Panc1 (cell line): ENCODE measurements at regions not wholly inside any gene's neighbourhood (a gene's known extent, or its start where the extent isn't known, plus 50 kb on each side); places are given as distances from the start of the nearest gene placed in this dataset.

Experiments used
- ATAC-seq: fragments of 200-7000 bp; cut with Tn5 transposase; 2 replicates; pipeline ENCODE4 v1.9.1; 2020; ENCODE audit warnings: mild to moderate bottlenecking, moderate library complexity
- BruUV-seq: library from RNA; stranded (reverse); fragments of 400-500 nt; replicated peaks from 2 replicates; lab custom pipeline; 2021; lab: Mats Ljungman, UMichigan
- CTCF ChIA-PET: fragments of 300-600 bp; sonication (Branson Sonifier 250); formaldehyde crosslinking; loops from one replicate; lab custom pipeline; 2022; ENCODE audit warnings: antibody characterized with exemption; lab: Charles Lee
- POLR2A ChIA-PET: fragments of 300-600 bp; sonication (Branson Sonifier 250); formaldehyde crosslinking; loops from one replicate; lab custom pipeline; 2022; ENCODE audit warnings: antibody characterized with exemption; lab: Charles Lee
- DNase-seq: peaks from one replicate; pipeline ENCODE4 v3.0.0-alpha.2; 2010; ENCODE audit warnings: low read depth, low spot score
- H3K27ac ChIP-seq: 2 replicates; pipeline ENCODE4 v1.5.1; 2011; ENCODE audit warnings: mild to moderate bottlenecking, low read length, inconsistent platforms
- H3K27me3 ChIP-seq: fragments of 200-500 bp; sonication (Bioruptor generic); 2 replicates; pipeline ENCODE4 v1.6.0; 2014; ENCODE audit warnings: low read length, inconsistent platforms; ENCODE audit not compliant: control insufficient read depth, insufficient read depth
- H3K36me3 ChIP-seq: fragments of 200-500 bp; sonication (Bioruptor generic); 2 replicates; pipeline ENCODE4 v1.5.1; 2014; ENCODE audit warnings: inconsistent platforms, mild to moderate bottlenecking, low read length, moderate library complexity; ENCODE audit not compliant: control insufficient read depth, insufficient read depth
- H3K4me1 ChIP-seq: 2 replicates; pipeline ENCODE4 v1.5.1; 2011; ENCODE audit warnings: inconsistent platforms, mild to moderate bottlenecking, low read length, moderate library complexity; ENCODE audit not compliant: control insufficient read depth, insufficient read depth
- H3K4me3 ChIP-seq, 2 experiments: 2 replicates each; pipeline ENCODE4 v1.5.1; 2011 to 2012; ENCODE audit warnings: low read depth in 2 of 2, low read length in 2 of 2, mild to moderate bottlenecking in 2 of 2, inconsistent platforms in 1 of 2, moderate library complexity in 1 of 2
- H3K9me3 ChIP-seq: fragments of 200-500 bp; sonication (Bioruptor generic); 2 replicates; pipeline ENCODE4 v1.5.1; 2014; ENCODE audit warnings: low read depth, mild to moderate bottlenecking, inconsistent platforms, low read length, moderate library complexity; ENCODE audit not compliant: control insufficient read depth, insufficient read depth
- CTCF ChIP-seq: fragments of 450-650 bp; IDR thresholded peaks from 2 replicates; pipeline ENCODE4 v1.5.1; 2017; ENCODE audit warnings: mild to moderate bottlenecking
- POLR2AphosphoS5 ChIP-seq: IDR thresholded peaks from 2 replicates; pipeline ENCODE4 v1.6.1; 2012; ENCODE audit warnings: mild to moderate bottlenecking, low read depth, low read length, moderate library complexity
- REST ChIP-seq, 2 experiments: IDR thresholded peaks; 2 replicates each; pipeline ENCODE4 v1.6.1; 2011 to 2012; ENCODE audit warnings: low read depth in 2 of 2, control low read depth in 1 of 2, low read length in 1 of 2, mild to moderate bottlenecking in 1 of 2, moderate library complexity in 1 of 2; ENCODE audit not compliant: insufficient read depth in 1 of 2
- SIN3A ChIP-seq: IDR thresholded peaks from 2 replicates; pipeline ENCODE4 v1.6.1; 2012; ENCODE audit warnings: low read depth, mild to moderate bottlenecking, low read length, moderate library complexity, borderline replicate concordance; ENCODE audit not compliant: insufficient read depth
- TCF7L2 ChIP-seq: IDR thresholded peaks from 2 replicates; pipeline ENCODE4 v1.6.1; 2011; ENCODE audit warnings: mild to moderate bottlenecking, low read depth, low read length, inconsistent platforms
- in situ Hi-C: cut with HindIII; loops from 2 replicates; pipeline ENCODE4 v1.10.0; 2016; ENCODE audit warnings: low sequenced_read_pairs, low pct_unique_long_range_greater_than_20kb
- intact Hi-C: fragments of 100-400 bp; cut with micrococcal nuclease; formaldehyde crosslinking; loops from one replicate; pipeline ENCODE4 v1.10.0; 2022; ENCODE audit not compliant: unreplicated experiment

- ATAC-seq (no peak), DNase-seq (no peak)
- no TSS peak for BruUV-seq
- TF ChIP-seq TCF7L2 (no peak), CTCF (no peak)
- H3K27ac ChIP-seq = no peak overlapping the region
- H3K27me3 ChIP-seq = no peaks in the 10 kb centered on the region
- H3K36me3 ChIP-seq = no peaks in the 10 kb centered on the region
- intact Hi-C loops (no loop called here), in situ Hi-C loops (no loop called here)
- H3K9me3 ChIP-seq = no peaks in the 10 kb centered on the region
- ChIA-PET POLR2A (no interaction called here), CTCF (no interaction called here)
- H3K4me3 ChIP-seq = no peak overlapping the region
- no peaks in the 10 kb centered on the region for H3K4me1 ChIP-seq
Measured at GRCh38 chr17:55898195-55898594, 147.3 kb downstream of the PCTP start.

- no peak overlapping the region for H3K4me3 ChIP-seq
- intact Hi-C loops (no loop called here), in situ Hi-C loops (no loop called here)
- no peak for DNase-seq
- no peak overlapping the region for H3K27ac ChIP-seq
- ChIA-PET POLR2A (no interaction called here), CTCF (no interaction called here)
- H3K9me3 ChIP-seq = no peaks in the 10 kb centered on the region
- BruUV-seq = no TSS peak
- ATAC-seq = no peak
- no peaks in the 10 kb centered on the region for H3K4me1 ChIP-seq
- H3K27me3 ChIP-seq = no peaks in the 10 kb centered on the region
- TF ChIP-seq REST (IDR thresholded peaks at IDR 0.05; ENCODE audit: insufficient read depth in 1 of 2, low read depth in 2 of 2, low read length in 1 of 2) = no peak
- TF ChIP-seq CTCF = no peak
- no peak for TF ChIP-seq SIN3A
- no peak for TF ChIP-seq TCF7L2
- no peak for TF ChIP-seq POLR2AphosphoS5
- H3K36me3 ChIP-seq = no peaks in the 10 kb centered on the region
Measured at GRCh38 chr17:55900188-55900587, 149.3 kb downstream of the PCTP start.
